NCI-H460 (cell line): ENCODE measurements at regions not wholly inside any gene's neighbourhood (a gene's known extent, or its start where the extent isn't known, plus 50 kb on each side); places are given as distances from the start of the nearest gene placed in this dataset.

Experiments used
- DNase-seq: peaks from one replicate; pipeline ENCODE4 v3.0.0-alpha.2; 2016; ENCODE audit warnings: low read depth; ENCODE audit errors: extremely low read depth

- DNase-seq = no peak
These were observed 416.5 kb upstream of the DDI1 start for GRCh38 chr11:103619938-103620337.

GRCh38 chr11:103622296-103622695 lies 414.1 kb upstream of the DDI1 start:
- DNase-seq = no peak

GRCh38 chr11:103623933-103624332 lies 412.5 kb upstream of the DDI1 start:
- DNase-seq = no peak

GRCh38 chr11:103624708-103625623 lies 411.5 kb upstream of the DDI1 start:
- peak; percentile 52 for DNase-seq

GRCh38 chr11:103625624-103625965 lies 410.8 kb upstream of the DDI1 start:
- no peak for DNase-seq

- no peak for DNase-seq
These were observed 408.3 kb upstream of the DDI1 start for GRCh38 chr11:103628121-103628520.

GRCh38 chr11:103631841-103632240 lies 404.6 kb upstream of the DDI1 start:
- DNase-seq = no peak

GRCh38 chr11:103633068-103633788 lies 403.2 kb upstream of the DDI1 start:
- DNase-seq = no peak

GRCh38 chr11:103633819-103634590 lies 402.4 kb upstream of the DDI1 start:
- no peak for DNase-seq

- DNase-seq = no peak
These were observed 400.2 kb upstream of the DDI1 start for GRCh38 chr11:103636232-103636631.

- DNase-seq = no peak
These were observed 399.1 kb upstream of the DDI1 start for GRCh38 chr11:103637295-103637694.

- no peak for DNase-seq
These were observed 398.6 kb upstream of the DDI1 start for GRCh38 chr11:103637831-103638230.

GRCh38 chr11:103644676-103645075 lies 391.8 kb upstream of the DDI1 start:
- DNase-seq = no peak

GRCh38 chr11:103648054-103648453 lies 388.4 kb upstream of the DDI1 start:
- no peak for DNase-seq

- DNase-seq = no peak
These were observed 387.6 kb upstream of the DDI1 start for GRCh38 chr11:103648670-103649400.

- no peak for DNase-seq
These were observed 387.0 kb upstream of the DDI1 start for GRCh38 chr11:103649401-103649895.

GRCh38 chr11:103650330-103650729 lies 386.1 kb upstream of the DDI1 start:
- no peak for DNase-seq

GRCh38 chr11:103651341-103651998 lies 385.0 kb upstream of the DDI1 start:
- no peak for DNase-seq

- no peak for DNase-seq
These were observed 384.4 kb upstream of the DDI1 start for GRCh38 chr11:103652013-103652412.

GRCh38 chr11:103656382-103656781 lies 380.1 kb upstream of the DDI1 start:
- no peak for DNase-seq
